ENCODE measurements at regions not wholly inside any gene's neighbourhood (a gene's known extent, or its start where the extent isn't known, plus 50 kb on each side); places are given as distances from the start of the nearest gene placed in this dataset.
A peak's percentile ranks its signal among the peaks of the same experiment; 100 is the strongest.

GRCh38 chr6:119891206-119891605 lies 541.6 kb upstream of the MAN1A1 start:
- FAIRE-seq = no peak

DNA sequence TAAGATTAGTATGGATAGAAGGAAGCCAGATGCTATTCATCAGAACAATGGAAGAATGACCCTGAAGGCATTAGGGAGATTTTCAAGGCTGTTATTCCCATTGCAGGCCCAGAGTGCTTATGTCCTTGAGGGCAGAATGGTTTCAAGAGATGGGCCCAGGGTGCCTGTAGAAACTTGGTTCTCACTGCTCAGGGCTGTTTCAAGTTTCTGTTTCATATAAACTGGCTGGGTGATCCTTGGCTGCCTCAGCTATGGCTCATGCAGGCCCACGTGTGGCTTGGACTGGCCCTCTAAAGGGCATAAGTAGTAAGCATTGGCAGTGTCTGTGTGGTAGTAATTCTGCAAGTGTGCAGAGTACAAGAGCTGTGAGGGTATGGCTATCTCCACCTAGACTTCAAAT lies 540.9 kb upstream of the MAN1A1 start:
- Histone ChIP-seq H3K27me3 (ENCODE audit: control insufficient read depth, insufficient read depth, low read length) (no peaks in the 10 kb centered on the region), H3K4me3 (ENCODE audit: low read depth, low read length) (no peak overlapping the region), H3K36me3 (ENCODE audit: control insufficient read depth, insufficient read depth, low read length) (no peaks in the 10 kb centered on the region)
- FAIRE-seq (peak; percentile 50), DNase-seq (ENCODE audit: low read depth) (no peak)
- no peak for TF ChIP-seq CTCF (IDR thresholded peaks at IDR 0.05; ENCODE audit: insufficient read depth, low read length, severe bottlenecking)

More at GRCh38 chr6:119891206-119891605, 541.6 kb upstream of the MAN1A1 start:
- Histone ChIP-seq H3K27me3 (ENCODE audit: control insufficient read depth, insufficient read depth, low read length) (no peaks in the 10 kb centered on the region), H3K4me3 (ENCODE audit: low read depth, low read length) (no peak overlapping the region), H3K36me3 (ENCODE audit: control insufficient read depth, insufficient read depth, low read length) (no peaks in the 10 kb centered on the region)
- no peak for DNase-seq (ENCODE audit: low read depth)
- no peak for TF ChIP-seq CTCF (IDR thresholded peaks at IDR 0.05; ENCODE audit: insufficient read depth, low read length, severe bottlenecking)

DNA sequence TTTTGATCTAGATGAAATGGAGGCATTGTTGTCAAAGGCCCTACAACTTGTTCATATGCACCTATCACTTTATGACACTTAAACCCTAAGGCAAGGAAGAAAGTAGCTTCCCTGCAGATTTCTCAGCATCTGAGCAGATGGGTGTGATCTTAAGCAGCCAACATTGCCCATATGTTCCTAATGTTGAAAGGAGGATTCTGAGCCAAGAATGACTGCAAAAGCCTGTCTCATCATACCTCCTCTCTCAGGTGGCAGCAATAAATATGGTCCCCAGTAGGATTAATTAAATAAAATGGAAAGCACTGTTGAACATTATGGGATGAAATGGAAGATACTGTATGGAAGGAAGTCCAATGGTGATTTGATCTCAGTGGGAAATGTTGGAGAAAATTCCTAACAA lies 538.1 kb upstream of the MAN1A1 start:
- FAIRE-seq (no peak), DNase-seq (ENCODE audit: low read depth) (no peak)
- H3K36me3 ChIP-seq (ENCODE audit: control insufficient read depth, insufficient read depth, low read length) = no peaks in the 10 kb centered on the region
- TF ChIP-seq CTCF (IDR thresholded peaks at IDR 0.05; ENCODE audit: insufficient read depth, low read length, severe bottlenecking) = no peak
- H3K27me3 ChIP-seq (ENCODE audit: control insufficient read depth, insufficient read depth, low read length) = no peaks in the 10 kb centered on the region
- no peak overlapping the region for H3K4me3 ChIP-seq (ENCODE audit: low read depth, low read length)

- no peak for TF ChIP-seq CTCF (IDR thresholded peaks at IDR 0.05; ENCODE audit: insufficient read depth, low read length, severe bottlenecking)
- no peaks in the 10 kb centered on the region for H3K27me3 ChIP-seq (ENCODE audit: control insufficient read depth, insufficient read depth, low read length)
- H3K4me3 ChIP-seq (ENCODE audit: low read depth, low read length) = no peak overlapping the region
- FAIRE-seq = no peak
- H3K36me3 ChIP-seq (ENCODE audit: control insufficient read depth, insufficient read depth, low read length) = no peaks in the 10 kb centered on the region
- DNase-seq (ENCODE audit: low read depth) = peak; percentile 44
Observed at GRCh38 chr6:119881416-119881815, 531.9 kb upstream of the MAN1A1 start.

DNA sequence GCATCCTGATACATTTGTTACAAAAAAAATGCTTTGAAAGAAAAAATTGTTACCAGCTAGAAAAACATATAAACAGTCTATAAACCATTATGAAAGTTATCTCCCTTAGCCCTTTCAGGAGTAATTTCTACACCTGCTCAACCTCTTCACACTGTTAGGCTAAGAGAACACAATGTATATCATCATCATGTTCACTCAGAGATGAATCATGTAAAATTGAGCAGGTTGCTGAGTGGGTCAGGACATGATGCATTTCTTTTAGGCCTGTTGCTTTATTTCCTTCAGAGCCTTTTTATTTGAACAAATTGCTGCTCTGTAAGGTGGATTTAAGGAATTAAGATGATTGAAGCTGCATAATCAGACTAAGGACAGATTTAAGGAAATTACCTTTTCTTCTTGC lies 531.3 kb upstream of the MAN1A1 start:
- peak; percentile 55 for DNase-seq (ENCODE audit: low read depth)
- no peak for FAIRE-seq
- Histone ChIP-seq H3K36me3 (ENCODE audit: control insufficient read depth, insufficient read depth, low read length) (no peaks in the 10 kb centered on the region), H3K27me3 (ENCODE audit: control insufficient read depth, insufficient read depth, low read length) (no peaks in the 10 kb centered on the region), H3K4me3 (ENCODE audit: low read depth, low read length) (no peak overlapping the region)
- TF ChIP-seq CTCF (IDR thresholded peaks at IDR 0.05; ENCODE audit: insufficient read depth, low read length, severe bottlenecking) = no peak

GRCh38 chr6:119879731-119880130 lies 530.2 kb upstream of the MAN1A1 start:
- TF ChIP-seq CTCF (IDR thresholded peaks at IDR 0.05; ENCODE audit: insufficient read depth, low read length, severe bottlenecking) = no peak
- H3K4me3 ChIP-seq (ENCODE audit: low read depth, low read length) = no peak overlapping the region
- no peaks in the 10 kb centered on the region for H3K36me3 ChIP-seq (ENCODE audit: control insufficient read depth, insufficient read depth, low read length)
- DNase-seq (ENCODE audit: low read depth) = no peak
- FAIRE-seq = no peak
- no peaks in the 10 kb centered on the region for H3K27me3 ChIP-seq (ENCODE audit: control insufficient read depth, insufficient read depth, low read length)

Data from bronchial epithelial cell (primary cell).